TTC549 (cell line): ENCODE measurements at regions not wholly inside any gene's neighbourhood (a gene's known extent, or its start where the extent isn't known, plus 50 kb on each side); places are given as distances from the start of the nearest gene placed in this dataset.

Experiments
- FAIRE-seq: peaks from 2 replicates; lab custom pipeline; 2012; peaks lifted over from hg19 to GRCh38; lab: Jason Lieb, UNC

GRCh38 chr13:78004821-78005220 lies 86.2 kb upstream of the EDNRB start:
- FAIRE-seq: no peak

- FAIRE-seq: no peak
Measured at GRCh38 chr13:77999746-78000145, 81.1 kb upstream of the EDNRB start.

- FAIRE-seq: no peak
Measured at GRCh38 chr13:77994166-77994565, 75.5 kb upstream of the EDNRB start.

- FAIRE-seq: no peak
Measured at GRCh38 chr13:77991003-77991402, 72.4 kb upstream of the EDNRB start.

GRCh38 chr13:77989281-77989680 lies 70.7 kb upstream of the EDNRB start:
- FAIRE-seq: no peak

GRCh38 chr13:77988355-77988754 lies 69.7 kb upstream of the EDNRB start:
- FAIRE-seq: no peak

GRCh38 chr13:77986713-77987112 lies 68.1 kb upstream of the EDNRB start:
- no peak for FAIRE-seq

- no peak for FAIRE-seq
Measured at GRCh38 chr13:77985866-77986636, 67.4 kb upstream of the EDNRB start.

- FAIRE-seq: no peak
Measured at GRCh38 chr13:77981281-77981881, 62.8 kb upstream of the EDNRB start.

GRCh38 chr13:77980592-77980991 lies 62.0 kb upstream of the EDNRB start:
- no peak for FAIRE-seq

GRCh38 chr13:77979721-77980385 lies 61.2 kb upstream of the EDNRB start:
- no peak for FAIRE-seq

GRCh38 chr13:77975358-77976042 lies 56.9 kb upstream of the EDNRB start:
- FAIRE-seq: no peak

- FAIRE-seq: no peak
Measured at GRCh38 chr13:77969299-77969698, 50.7 kb upstream of the EDNRB start.
